ENCODE measurements at regions not wholly inside any gene's neighbourhood (a gene's known extent, or its start where the extent isn't known, plus 50 kb on each side); places are given as distances from the start of the nearest gene placed in this dataset.

GRCh38 chr2:17228461-17228860 lies 289.8 kb downstream of the RAD51AP2 start (continued):
- TF ChIP-seq ZNF687 (IDR thresholded peaks at IDR 0.05) (no peak), MYC (IDR thresholded peaks at IDR 0.05; ENCODE audit: insufficient read depth, insufficient read length, insufficient replicate concordance, low read length, severe bottlenecking) (no peak), ATF2 (IDR thresholded peaks at IDR 0.05; ENCODE audit: low read length) (no peak), E2F4 (IDR thresholded peaks at IDR 0.05; ENCODE audit: low read depth, low read length) (no peak), BCL11A (IDR thresholded peaks at IDR 0.05; ENCODE audit: low read depth, low read length) (no peak), YY1 (IDR thresholded peaks at IDR 0.05; ENCODE audit: low read depth, low read length) (no peak), EGR1 (IDR thresholded peaks at IDR 0.05; ENCODE audit: borderline replicate concordance in 1 of 2, low read depth in 2 of 2, low read length in 2 of 2) (no peak), E4F1 (IDR thresholded peaks at IDR 0.05; ENCODE audit: borderline replicate concordance, partially characterized antibody) (no peak), CHD2 (IDR thresholded peaks at IDR 0.05; ENCODE audit: borderline replicate concordance, low read depth, low read length) (no peak), RBBP5 (conservative IDR thresholded peaks at IDR 0.05) (no peak)
